Tibial nerve (tissue), 3 donors: ENCODE measurements at regions not wholly inside any gene's neighbourhood (a gene's known extent, or its start where the extent isn't known, plus 50 kb on each side); places are given as distances from the start of the nearest gene placed in this dataset.

Source experiments
- CTCF ChIP-seq, 5 experiments: fragments of 200-600 bp in 3 of 5; fragments of 450-650 bp in 2 of 5; sonication (generic) in 3 of 5; IDR thresholded peaks; one replicate each; pipeline ENCODE4 v1.5.1; 2016 to 2019; ENCODE audit warnings: antibody characterized with exemption in 5 of 5, mild to moderate bottlenecking in 3 of 5, moderate library complexity in 2 of 5
- POLR2A ChIP-seq, 2 donors: fragments of 450-650 bp; IDR thresholded peaks; one replicate each; pipeline ENCODE4 v1.6.1; 2017; ENCODE audit warnings: antibody characterized with exemption in 2 of 2, mild to moderate bottlenecking in 2 of 2, moderate library complexity in 2 of 2

- TF ChIP-seq CTCF (IDR thresholded peaks at IDR 0.05) (no peak), POLR2A (IDR thresholded peaks at IDR 0.05) (no peak)
Measured at GRCh38 chr7:12158334-12159060, 52.6 kb upstream of the TMEM106B start.
